ENCODE measurements at regions not wholly inside any gene's neighbourhood (a gene's known extent, or its start where the extent isn't known, plus 50 kb on each side); places are given as distances from the start of the nearest gene placed in this dataset.
A peak's percentile ranks its signal among the peaks of the same experiment; 100 is the strongest.
"Not testable (repeated sequence)": the region's sequence is repeated elsewhere in the genome, so short reads cannot be mapped to it uniquely, and the experiment has no call there.

DNA sequence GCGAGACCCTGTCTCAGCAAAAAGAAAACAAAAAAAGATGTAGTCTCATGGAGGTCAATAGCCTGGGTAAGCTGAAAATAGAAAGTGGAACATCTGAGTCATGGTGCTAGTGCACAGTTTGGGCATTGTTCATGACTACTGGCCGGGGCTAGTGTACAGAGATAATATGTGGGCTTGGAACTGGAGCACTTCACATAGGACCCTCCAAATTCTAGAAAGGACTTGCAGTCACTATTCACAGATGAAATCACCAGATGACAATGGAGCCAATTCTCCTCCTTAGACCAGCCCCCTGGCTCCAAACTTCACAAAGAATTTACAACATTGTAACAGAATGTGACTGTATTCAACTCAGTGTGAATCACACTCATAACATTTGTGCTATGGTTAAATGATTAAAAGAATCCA is 367.8 kb upstream of the SLC7A11 start:
- no peak for DNase-seq

DNA sequence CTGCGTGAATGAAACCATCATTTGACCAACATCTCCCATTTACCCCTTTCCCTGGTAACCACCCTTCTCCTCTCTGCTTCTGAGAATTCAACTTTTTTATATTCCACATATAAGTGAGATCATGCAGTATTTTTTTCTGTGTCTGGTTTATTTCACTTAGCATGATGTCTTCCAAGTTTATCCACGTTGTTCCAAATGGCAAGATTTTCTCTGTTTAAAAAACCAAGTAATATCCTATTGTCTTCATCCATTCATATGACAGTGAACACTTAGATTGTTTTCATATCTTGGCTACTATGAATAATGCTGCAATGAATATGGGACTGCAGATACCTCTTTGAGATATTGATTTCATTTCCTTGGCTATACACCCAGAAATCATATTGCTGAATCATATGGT is 362.4 kb upstream of the SLC7A11 start:
- DNase-seq, result no peak

DNA sequence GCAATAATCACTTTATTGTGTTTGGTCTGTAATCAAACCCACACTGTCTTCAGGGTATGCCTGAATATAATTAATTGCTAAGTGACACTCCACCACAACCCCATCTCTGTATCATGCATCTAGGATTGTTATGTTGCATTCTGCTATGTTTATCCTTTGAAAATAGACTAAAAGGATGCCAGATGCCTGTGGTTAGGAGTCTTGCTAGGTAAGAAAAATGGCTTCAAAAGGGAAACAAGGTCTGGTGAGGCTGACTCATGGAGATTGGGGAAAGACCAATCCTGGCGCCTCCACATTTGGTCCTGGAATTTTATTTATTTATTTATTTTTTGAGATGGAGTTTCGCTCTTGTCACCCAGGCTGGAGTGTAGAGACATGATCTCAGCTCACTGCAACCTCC is 360.5 kb upstream of the SLC7A11 start:
- DNase-seq, result no peak

DNA sequence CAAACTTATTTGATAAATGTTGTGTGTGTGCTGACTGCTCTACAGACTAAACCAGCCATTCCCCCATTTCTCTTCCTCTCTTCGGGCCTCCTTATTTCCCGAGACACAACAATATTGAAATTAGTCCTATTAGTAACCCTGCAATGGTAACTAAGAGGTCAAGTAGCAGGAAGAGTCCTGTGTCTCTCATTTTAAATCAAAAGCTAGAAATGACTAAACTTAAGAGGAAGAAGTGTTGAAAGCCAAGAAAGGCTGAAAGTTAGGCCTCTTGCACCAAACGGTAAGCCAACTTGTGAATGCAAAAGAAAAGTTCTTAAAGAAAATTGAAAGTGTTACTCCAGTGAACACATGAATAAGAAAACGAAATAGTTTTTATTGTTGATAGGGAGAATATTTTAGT is 357.8 kb upstream of the SLC7A11 start:
- no peak for DNase-seq

DNA sequence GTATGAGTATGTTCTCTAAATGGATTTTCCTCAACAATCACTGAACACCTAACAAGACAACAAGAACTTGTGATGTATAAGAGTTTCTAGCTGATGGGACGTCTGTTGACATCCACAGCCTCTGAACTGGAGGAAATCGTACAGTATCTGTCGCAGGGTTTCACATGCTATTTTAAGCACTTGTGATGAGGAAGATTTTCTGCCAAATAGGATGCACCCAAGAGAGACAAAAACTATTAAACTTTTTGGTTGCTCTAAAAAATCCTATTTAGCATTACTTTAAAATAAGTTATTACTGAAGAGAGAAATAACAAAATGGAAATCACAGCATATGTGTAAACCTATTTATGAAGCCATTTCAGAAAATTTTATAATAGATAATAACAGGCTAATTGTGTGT is 356.1 kb upstream of the SLC7A11 start:
- no peak for DNase-seq

DNA sequence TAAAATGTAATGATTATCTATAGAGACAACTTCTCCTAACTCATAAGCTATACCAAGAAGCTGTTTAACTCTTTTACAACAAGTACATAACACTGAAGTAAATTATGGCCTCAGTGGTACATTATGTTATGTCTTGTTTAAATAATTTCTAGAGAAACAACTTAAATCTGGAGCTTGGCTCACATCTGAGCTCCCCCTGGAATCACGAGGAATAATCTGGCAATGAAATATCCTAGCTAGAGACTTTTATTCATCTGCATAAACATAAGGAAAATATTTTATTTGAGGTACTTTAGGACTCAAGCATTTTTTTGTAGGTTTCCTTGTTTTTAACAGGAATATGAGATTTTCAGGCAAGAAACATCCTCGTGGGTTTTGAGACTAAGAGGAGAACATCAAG is 354.7 kb upstream of the SLC7A11 start:
- no peak for DNase-seq

DNA sequence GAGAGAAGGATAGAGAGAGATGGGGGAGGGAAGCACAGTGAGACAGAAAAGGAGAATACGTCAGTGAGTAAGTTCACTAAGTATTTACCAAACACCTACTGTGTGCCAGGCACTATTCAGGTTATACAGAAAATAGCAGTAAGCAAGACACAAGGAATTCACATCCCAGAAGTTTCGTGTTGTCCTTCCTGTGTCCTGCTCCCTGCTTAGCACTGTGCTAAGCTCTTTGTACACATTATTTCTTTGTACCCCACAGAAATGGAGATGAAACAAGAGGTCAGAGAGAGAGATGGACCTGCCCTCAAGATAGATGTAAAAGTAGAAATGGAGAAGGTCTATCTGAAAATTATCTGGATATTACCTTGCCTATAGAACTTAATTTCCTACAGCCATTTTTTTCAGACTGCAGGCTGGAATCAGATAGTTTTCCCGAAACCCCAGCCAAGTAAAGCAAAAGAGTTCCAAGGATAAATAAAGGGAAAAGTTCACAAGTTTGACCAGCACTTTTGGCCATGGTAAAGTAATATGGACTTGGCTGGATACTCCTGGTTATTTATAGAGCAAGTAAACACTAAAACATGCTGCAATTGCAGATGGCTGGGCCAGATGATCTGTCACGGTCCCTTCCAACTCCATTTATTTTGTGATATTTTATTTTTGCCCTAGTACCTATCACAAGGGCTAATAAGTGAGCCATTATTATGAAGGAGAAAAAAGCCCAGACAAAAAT is 353.7 kb upstream of the SLC7A11 start:
- no peak for DNase-seq

DNA sequence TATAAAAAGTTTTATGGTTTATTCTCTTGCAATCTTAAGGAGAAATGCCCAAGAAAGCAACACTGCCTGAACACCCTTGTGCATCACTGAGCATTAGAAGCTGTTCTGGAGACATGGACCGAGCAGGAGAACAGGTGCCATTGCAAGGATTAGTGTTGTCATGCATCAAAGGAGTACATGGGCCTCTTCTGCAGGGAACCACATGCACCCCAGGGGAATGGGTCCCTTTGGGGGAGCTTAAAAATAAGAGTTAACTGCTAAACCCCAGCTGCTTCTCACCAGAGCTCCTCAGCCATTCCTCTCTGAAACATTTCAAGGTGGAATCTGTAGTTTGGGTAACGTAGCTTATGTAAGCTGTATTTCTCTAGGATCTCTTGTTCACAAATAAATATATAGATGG is 353.0 kb upstream of the SLC7A11 start:
- DNase-seq, result no peak

DNA sequence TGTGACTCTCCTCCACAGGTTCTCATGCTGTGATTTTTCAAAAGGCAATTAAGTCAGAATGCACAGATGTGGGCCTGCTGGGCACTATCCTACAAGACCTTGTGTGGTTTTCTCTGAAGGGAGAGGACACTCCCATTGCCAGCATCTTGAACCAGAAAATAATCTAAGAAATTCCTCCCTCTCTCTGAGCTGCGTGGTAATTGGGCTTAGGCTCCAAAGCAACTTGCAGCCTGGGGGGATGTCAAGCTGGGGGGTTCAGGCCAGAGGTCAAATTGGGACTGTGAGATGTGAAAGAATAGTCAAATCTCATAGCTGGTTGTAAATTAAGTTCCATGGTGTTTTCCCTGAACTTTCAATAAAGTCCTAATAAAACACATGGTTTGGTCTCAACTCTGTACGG is 350.6 kb upstream of the SLC7A11 start:
- DNase-seq, result no peak

DNA sequence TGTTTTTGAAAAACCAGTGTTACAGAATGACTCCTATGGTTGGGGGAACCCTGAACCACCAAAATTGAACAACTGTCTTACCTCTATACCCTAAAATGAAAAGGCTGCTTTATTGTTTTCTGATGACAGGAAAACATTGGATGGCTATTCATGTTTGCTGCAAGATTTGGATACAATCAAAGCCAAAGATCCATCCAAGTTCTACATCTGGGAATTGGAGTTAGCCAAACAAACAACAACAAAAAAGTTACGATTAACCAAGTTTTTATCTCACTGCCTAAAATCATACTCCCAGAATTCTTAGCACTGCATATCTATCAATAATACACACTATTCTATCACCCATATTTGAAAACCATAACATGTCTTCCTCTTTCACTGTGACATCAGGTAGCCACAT is 349.7 kb upstream of the SLC7A11 start:
- no peak for DNase-seq

DNA sequence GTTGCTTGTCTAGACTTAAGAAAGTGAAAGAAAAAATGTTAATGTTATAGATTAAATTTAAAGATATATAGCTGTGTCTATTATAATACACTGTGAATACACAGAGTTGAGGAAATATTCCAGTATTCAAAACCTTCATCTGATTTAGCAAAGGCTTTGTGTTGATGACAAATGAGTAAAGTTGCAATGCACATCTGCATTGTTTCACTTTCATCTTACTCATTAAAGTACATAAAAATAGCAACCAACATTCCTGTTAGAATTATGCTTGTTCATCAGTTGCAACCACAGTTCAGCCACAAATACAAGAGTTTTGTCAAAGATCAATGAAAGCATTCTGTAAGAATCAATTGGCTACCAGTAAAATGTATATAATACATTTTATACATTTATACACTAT is 346.4 kb upstream of the SLC7A11 start:
- no peak for DNase-seq

DNA sequence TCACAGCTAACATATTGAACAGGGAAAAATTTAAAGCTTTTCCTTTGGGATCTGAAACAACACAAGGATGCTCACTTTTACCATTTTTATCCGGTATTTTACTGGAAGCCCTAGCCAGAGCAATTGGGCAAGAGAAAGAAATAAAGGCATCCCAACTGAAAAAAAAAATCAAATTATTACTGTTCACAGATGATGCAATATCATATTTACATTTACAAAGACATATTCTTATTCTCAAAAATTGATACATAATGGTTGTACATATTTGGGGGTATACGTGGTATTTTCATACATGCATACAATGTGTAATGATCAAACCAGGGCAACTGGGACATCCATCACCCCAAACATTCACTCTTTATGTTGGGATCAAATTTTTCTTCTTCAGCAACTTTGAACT is 337.0 kb upstream of the SLC7A11 start:
- no peak for DNase-seq

DNA sequence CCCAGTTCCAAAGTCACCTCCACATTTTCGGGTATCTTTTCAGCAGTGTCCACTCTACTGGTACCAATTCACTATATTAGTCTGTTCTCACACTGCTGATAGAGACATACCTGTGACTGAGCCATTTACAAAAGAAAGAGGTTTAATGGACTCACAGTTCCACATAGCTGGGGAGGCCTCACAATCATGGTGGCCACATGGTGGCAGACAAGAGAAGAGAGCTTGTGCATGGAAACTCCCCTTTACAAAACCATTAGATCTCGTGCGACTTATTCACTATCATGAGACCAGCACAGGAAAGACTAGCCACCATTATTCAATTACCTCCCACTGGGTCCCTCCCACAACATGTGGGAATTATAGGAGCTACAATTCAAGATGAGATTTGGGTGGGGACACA is 335.7 kb upstream of the SLC7A11 start:
- DNase-seq, result not testable (repeated sequence)

DNA sequence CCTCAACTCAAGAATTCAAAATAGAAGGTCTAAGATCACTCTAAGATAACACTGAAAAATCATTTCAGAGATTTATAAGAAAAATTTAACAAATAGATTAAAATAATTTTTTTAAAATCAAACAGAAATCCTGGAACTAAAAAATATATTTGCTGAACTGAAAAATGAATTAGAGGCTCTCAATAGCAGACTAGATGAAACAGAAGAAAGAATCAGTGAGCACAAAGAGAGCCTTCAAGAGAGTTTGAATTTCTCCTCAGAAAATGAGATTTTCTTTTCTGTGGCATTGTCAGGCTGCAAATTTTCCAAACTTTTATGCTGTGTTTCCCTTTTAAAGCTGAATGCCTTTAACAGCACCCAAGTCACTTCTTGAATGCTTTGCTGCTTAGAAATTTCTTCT is 335.0 kb upstream of the SLC7A11 start:
- no peak for DNase-seq

DNA sequence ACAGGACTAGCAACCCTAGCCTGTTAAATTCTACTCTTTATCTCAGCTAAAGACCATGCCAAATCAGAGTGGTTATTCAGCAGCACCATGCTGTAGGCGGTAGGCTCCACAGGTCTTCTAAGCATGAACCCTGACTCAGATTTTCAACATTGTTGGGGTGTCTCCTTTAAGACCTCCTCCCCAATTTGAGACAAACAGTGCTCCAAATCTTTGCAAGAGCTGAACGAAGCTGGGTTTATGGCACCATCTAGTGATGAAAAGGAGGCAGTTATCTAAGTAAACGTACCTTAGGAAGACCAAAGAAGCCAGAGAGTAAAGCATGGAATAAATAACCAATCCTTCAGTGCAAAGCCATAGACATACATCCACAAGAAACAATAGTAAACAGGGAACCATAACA is 334.5 kb upstream of the SLC7A11 start:
- DNase-seq, result no peak

DNA sequence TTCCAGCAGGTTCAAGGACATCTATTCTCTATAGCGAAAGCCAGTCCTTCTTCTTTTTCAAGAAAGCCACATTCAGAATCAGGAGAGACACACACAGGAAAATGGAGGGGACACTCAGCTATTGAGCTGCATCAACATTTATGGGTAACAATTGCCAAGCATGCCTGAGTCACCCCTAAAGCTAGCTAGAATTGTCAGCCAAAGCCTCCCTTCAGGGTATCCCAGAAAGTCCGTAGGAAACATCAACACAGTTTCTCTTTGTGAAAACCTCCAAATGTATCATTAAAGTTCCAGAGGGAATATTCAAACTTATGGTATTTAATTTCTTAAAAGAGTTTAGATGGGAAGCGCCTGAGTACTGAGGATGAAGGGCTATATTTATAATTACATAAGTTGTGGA is 331.1 kb upstream of the SLC7A11 start:
- DNase-seq, result no peak

DNA sequence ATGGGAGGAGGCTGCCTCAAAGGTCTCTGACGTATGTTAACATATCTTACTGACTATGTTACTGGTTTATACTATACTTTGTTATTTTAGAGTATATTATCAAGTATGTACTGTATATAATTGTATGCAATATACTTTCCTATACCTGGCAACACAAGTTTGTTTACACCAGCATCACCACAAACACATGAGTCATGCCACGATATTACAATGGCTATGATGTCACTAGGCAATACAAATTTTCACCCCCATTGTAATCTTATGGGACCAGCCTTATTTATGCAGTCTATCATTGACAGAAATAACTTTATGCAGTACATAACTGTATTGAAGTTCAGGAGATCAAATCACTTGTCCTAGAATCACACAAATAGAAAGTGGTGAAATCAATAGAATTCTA is 329.9 kb upstream of the SLC7A11 start:
- DNase-seq, result no peak

DNA sequence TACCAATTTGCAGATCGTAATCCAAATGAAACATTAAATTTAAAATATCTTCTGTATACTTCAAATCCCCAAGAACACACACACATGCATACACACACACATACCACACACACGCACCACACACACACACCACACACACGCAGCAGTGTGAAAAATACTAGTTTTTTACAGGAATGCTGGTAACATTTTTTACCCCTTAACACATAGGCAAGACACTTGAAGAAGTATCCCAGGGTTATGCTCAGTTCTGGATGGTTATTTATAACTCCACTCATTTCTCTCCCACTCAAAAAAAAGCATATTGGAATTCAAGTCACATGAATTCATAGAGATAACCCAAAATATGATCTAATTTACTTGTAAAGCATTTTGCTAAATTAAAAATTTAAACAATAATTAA is 325.5 kb upstream of the SLC7A11 start:
- DNase-seq, result no peak

DNA sequence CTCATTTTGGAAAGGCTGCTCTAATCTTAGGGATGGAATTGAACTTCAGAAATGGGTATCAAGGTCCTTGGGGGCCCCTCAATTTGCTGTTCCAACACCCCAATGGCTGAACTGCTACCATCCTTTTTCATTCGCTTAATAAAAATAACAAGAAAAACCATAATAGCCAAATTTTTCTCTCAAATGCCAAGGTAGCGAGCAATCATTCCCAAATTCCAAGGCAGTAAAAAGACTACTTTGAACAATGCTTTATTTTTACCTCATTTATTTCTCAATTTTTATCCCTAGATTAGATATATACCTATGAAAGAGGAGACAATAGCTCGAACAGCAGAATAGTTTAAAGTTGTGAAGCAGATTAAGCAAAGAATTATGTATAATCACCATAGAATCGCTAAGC is 323.4 kb upstream of the SLC7A11 start:
- DNase-seq, result no peak

DNA sequence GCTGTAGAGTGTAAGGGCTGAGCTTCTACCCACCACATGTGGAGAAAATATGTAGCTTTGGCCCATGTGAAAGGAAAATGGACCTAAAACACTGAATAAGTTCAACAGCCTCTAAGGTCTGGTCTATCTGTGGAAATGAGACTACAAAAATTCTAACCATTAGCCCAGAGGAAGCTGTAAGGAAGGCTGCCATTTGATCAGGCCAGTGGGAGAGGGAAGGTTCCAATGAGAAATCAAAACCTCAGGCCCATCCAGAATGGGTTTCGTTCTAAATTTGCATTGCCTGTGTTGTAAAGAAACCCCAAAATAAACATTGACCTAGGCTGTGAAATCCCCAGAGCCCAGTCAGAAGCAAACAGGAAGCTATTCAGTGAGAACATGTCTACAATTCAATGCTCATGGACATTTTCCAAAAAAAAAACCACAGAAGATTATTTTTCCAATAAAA is 320.4 kb upstream of the SLC7A11 start:
- no peak for DNase-seq

DNA sequence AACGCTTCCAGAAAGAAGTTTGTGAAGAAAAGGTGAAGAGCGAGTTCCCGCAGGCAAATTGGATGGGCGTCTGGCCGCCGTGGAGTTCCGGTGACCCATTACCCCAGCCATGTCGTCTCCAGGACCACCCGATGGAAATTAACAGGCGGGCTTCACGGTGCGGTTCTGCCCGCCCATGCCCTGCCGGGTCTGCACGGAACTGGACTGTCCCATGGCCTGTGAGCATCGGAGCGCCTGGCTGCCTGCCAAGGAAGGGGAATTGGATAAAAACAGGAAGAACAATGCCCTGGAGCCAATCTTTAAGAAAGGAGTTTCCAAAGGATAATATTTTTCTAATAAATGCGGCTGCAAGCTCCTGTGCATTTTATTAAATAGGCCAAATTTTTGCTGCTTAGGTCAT is 319.8 kb upstream of the SLC7A11 start:
- DNase-seq, result no peak

DNA sequence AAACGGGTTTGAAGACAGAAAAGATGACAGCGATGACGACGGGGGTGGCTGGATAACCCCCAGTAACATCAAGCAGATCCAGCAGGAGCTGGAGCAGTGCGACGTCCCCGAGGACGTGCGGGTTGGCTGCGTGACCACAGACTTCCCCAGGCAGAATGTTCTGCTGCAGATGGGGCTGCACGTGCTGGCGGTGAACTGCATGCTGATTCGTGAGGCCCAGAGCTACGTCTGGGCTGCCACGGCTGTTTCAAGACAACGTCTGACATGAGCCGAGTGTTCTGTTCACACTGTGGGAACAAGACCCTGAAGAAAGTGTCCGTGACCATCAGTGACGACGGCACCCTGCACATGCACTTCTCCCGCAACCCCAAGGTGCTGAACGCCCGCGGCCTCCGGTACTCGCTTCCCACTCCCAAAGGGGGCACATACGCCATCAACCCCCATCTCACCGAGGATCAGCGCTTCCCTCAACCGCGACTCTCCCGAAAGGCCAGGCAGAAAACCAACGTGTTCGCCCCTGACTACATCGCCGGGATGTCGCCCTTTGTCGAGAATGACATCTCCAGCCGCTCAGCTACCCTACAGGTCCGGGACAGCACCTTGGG is 319.2 kb upstream of the SLC7A11 start:
- no peak for DNase-seq

DNA sequence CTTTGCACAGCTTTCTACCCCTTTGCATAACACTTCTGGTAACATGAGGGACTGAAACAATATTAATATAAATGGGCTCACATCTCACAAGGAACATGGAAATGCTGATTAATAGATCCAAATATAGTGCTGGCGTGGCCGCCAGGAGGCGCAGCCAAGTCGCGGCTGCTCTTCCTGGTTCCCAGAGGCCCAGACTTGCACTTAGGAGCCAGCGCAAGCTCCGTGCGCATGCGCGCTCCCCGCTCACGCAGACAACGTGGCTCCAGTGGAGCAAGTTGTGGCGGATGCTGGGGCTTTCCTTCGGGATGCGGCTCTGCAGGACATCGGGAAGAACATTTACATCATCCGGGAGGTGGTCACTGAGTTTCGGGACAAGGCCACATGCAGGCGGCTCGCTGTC is 318.3 kb upstream of the SLC7A11 start:
- no peak for DNase-seq

DNA sequence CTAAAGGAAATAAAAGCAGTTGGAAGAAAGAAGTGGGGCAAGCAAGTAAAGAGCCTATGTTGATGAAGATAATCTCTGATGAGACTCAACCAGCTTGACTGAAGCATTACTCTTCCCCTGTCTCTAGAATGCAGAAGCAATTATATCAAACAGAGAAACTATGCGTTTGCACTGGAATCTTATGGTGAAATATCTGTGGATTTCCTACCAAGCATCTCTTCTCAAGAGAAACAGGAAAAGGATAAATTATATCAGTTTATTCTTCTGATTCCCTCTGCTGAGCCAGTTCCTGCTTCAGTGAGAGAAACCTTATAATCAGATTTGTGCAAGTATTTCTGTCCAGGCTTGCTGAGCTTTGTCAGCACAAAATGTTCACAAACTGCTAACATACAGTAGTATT is 316.7 kb upstream of the SLC7A11 start:
- no peak for DNase-seq

DNA sequence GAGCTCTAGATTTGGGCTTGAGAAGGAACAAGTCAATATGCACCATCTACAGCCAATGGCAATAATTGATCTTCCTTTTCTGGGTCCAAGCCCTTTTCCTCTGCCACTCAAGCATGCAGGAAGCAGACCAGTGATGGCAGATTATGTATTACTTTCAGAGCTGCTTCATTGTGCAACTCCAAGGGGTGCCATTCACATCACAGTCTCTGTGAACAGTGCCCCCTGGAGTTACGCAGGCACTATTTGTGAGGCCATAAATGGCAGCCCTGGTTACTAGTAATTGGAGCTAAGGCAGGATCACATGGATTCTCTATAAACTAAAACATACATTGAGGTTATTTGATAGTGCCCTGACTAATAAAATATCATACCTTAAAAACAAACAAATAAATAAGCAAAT is 313.4 kb upstream of the SLC7A11 start:
- peak; percentile 1 for DNase-seq

Measured in SIG-M5 (cell line).